ENCODE measurements at regions not wholly inside any gene's neighbourhood (a gene's known extent, or its start where the extent isn't known, plus 50 kb on each side); places are given as distances from the start of the nearest gene placed in this dataset.
A peak's percentile ranks its signal among the peaks of the same experiment; 100 is the strongest.
"Not testable (repeated sequence)": the region's sequence is repeated elsewhere in the genome, so short reads cannot be mapped to it uniquely, and the experiment has no call there.

GRCh38 chr17:34011599-34011998 lies 243.5 kb upstream of the CCL2 start:
- Histone ChIP-seq H3K36me3 (no peaks in the 10 kb centered on the region), H3K27me3 (no peaks in the 10 kb centered on the region), H3K27ac (no peak overlapping the region), H3K4me3 (no peak overlapping the region), H3K9me3 (no peaks in the 10 kb centered on the region), H3K4me1 (no peaks in the 10 kb centered on the region)
- no peak for TF ChIP-seq CTCF (IDR thresholded peaks at IDR 0.05)
- no peak for DNase-seq
- peak; percentile 22 for ATAC-seq
- intact Hi-C loops (cut with DNase I) = no loop called here

- Histone ChIP-seq H3K9me3 (no peaks in the 10 kb centered on the region), H3K36me3 (no peaks in the 10 kb centered on the region), H3K27ac (no peak overlapping the region), H3K4me1 (no peaks in the 10 kb centered on the region), H3K4me3 (no peak overlapping the region), H3K27me3 (no peaks in the 10 kb centered on the region)
- TF ChIP-seq CTCF (IDR thresholded peaks at IDR 0.05) = no peak
- ATAC-seq (no peak), DNase-seq (no peak)
- intact Hi-C loops (cut with DNase I) = no loop called here
Observed at GRCh38 chr17:34012709-34013375, 242.2 kb upstream of the CCL2 start.

- DNase-seq (no peak), ATAC-seq (no peak)
- intact Hi-C loops (cut with DNase I) = no loop called here
- no peak overlapping the region for H3K4me3 ChIP-seq
- no peaks in the 10 kb centered on the region for H3K27me3 ChIP-seq
- no peak overlapping the region for H3K27ac ChIP-seq
- no peaks in the 10 kb centered on the region for H3K4me1 ChIP-seq
- H3K9me3 ChIP-seq = no peaks in the 10 kb centered on the region
- no peak for TF ChIP-seq CTCF (IDR thresholded peaks at IDR 0.05)
- no peaks in the 10 kb centered on the region for H3K36me3 ChIP-seq
Observed at GRCh38 chr17:34015253-34015652, 239.8 kb upstream of the CCL2 start.

GRCh38 chr17:34024386-34024785 lies 230.7 kb upstream of the CCL2 start:
- H3K36me3 ChIP-seq = no peaks in the 10 kb centered on the region
- TF ChIP-seq CTCF (IDR thresholded peaks at IDR 0.05) = no peak
- intact Hi-C loops (cut with DNase I) = no loop called here
- peaks cover 4% of the 10 kb centered on the region for H3K27me3 ChIP-seq
- DNase-seq = no peak
- no peak overlapping the region for H3K4me3 ChIP-seq
- no peaks in the 10 kb centered on the region for H3K9me3 ChIP-seq
- H3K27ac ChIP-seq = no peak overlapping the region
- ATAC-seq = no peak
- H3K4me1 ChIP-seq = no peaks in the 10 kb centered on the region

- TF ChIP-seq CTCF (IDR thresholded peaks at IDR 0.05) = no peak
- Histone ChIP-seq H3K9me3 (no peaks in the 10 kb centered on the region), H3K27ac (no peak overlapping the region), H3K36me3 (no peaks in the 10 kb centered on the region), H3K4me3 (no peak overlapping the region), H3K27me3 (peaks cover 4% of the 10 kb centered on the region), H3K4me1 (no peaks in the 10 kb centered on the region)
- DNase-seq = no peak
- intact Hi-C loops (cut with DNase I) = no loop called here
- no peak for ATAC-seq
Observed at GRCh38 chr17:34024806-34025551, 230.1 kb upstream of the CCL2 start.

GRCh38 chr17:34030601-34031000 lies 224.5 kb upstream of the CCL2 start:
- DNase-seq; H3K4me1 ChIP-seq; intact Hi-C loops (cut with DNase I); H3K27me3 ChIP-seq; H3K9me3 ChIP-seq; ATAC-seq; H3K36me3 ChIP-seq; H3K27ac ChIP-seq; H3K4me3 ChIP-seq: not testable (repeated sequence)

GRCh38 chr17:34032305-34032704 lies 222.8 kb upstream of the CCL2 start:
- H3K4me1 ChIP-seq; DNase-seq; H3K27ac ChIP-seq; ATAC-seq; H3K36me3 ChIP-seq; H3K27me3 ChIP-seq; H3K4me3 ChIP-seq; H3K9me3 ChIP-seq; intact Hi-C loops (cut with DNase I): not testable (repeated sequence)

- H3K27ac ChIP-seq; H3K27me3 ChIP-seq; H3K4me3 ChIP-seq; H3K9me3 ChIP-seq; H3K36me3 ChIP-seq; H3K4me1 ChIP-seq; DNase-seq; ATAC-seq; intact Hi-C loops (cut with DNase I): not testable (repeated sequence)
Observed at GRCh38 chr17:34038786-34039185, 216.3 kb upstream of the CCL2 start.

GRCh38 chr17:34039213-34039612 lies 215.9 kb upstream of the CCL2 start:
- H3K27me3 ChIP-seq; DNase-seq; ATAC-seq; H3K4me1 ChIP-seq; H3K4me3 ChIP-seq; H3K36me3 ChIP-seq; H3K9me3 ChIP-seq; intact Hi-C loops (cut with DNase I); H3K27ac ChIP-seq: not testable (repeated sequence)

All from upper lobe of right lung (tissue), 1 donor.